ENCODE measurements at regions not wholly inside any gene's neighbourhood (a gene's known extent, or its start where the extent isn't known, plus 50 kb on each side); places are given as distances from the start of the nearest gene placed in this dataset.
A peak's percentile ranks its signal among the peaks of the same experiment; 100 is the strongest.

GRCh38 chr7:109963741-109964140 is 1127.2 kb upstream of the LRRN3 start:
- DNase-seq = no peak

- DNase-seq = no peak
Measured at GRCh38 chr7:109964780-109965179, 1126.1 kb upstream of the LRRN3 start.

GRCh38 chr7:109967406-109967805 is 1123.5 kb upstream of the LRRN3 start:
- DNase-seq = no peak

GRCh38 chr7:109983618-109984017 is 1107.3 kb upstream of the LRRN3 start:
- DNase-seq = no peak

GRCh38 chr7:109984729-109985128 is 1106.2 kb upstream of the LRRN3 start:
- no peak for DNase-seq

- no peak for DNase-seq
Measured at GRCh38 chr7:109986701-109987100, 1104.2 kb upstream of the LRRN3 start.

- no peak for DNase-seq
Measured at GRCh38 chr7:109996411-109996810, 1094.5 kb upstream of the LRRN3 start.

- DNase-seq = no peak
Measured at GRCh38 chr7:109996927-109997326, 1094.0 kb upstream of the LRRN3 start.

- no peak for DNase-seq
Measured at GRCh38 chr7:109997837-109998236, 1093.1 kb upstream of the LRRN3 start.

GRCh38 chr7:110001254-110001938 is 1089.5 kb upstream of the LRRN3 start:
- DNase-seq = no peak

- DNase-seq = no peak
Measured at GRCh38 chr7:110003827-110004226, 1087.1 kb upstream of the LRRN3 start.

GRCh38 chr7:110007320-110008063 is 1083.4 kb upstream of the LRRN3 start:
- DNase-seq = peak; percentile 20

GRCh38 chr7:110010359-110010758 is 1080.6 kb upstream of the LRRN3 start:
- DNase-seq = no peak

GRCh38 chr7:110017405-110017804 is 1073.5 kb upstream of the LRRN3 start:
- DNase-seq = no peak

GRCh38 chr7:110027385-110027784 is 1063.5 kb upstream of the LRRN3 start:
- no peak for DNase-seq

GRCh38 chr7:110043519-110043918 is 1047.4 kb upstream of the LRRN3 start:
- DNase-seq = no peak

GRCh38 chr7:110050785-110051184 is 1040.1 kb upstream of the LRRN3 start:
- DNase-seq = no peak

- DNase-seq = no peak
Measured at GRCh38 chr7:110051372-110051771, 1039.6 kb upstream of the LRRN3 start.

GRCh38 chr7:110056331-110056730 is 1034.6 kb upstream of the LRRN3 start:
- no peak for DNase-seq

GRCh38 chr7:110058401-110058800 is 1032.5 kb upstream of the LRRN3 start:
- no peak for DNase-seq

- DNase-seq = no peak
Measured at GRCh38 chr7:110061387-110061786, 1029.5 kb upstream of the LRRN3 start.

GRCh38 chr7:110065121-110065520 is 1025.8 kb upstream of the LRRN3 start:
- no peak for DNase-seq

- no peak for DNase-seq
Measured at GRCh38 chr7:110066843-110067242, 1024.1 kb upstream of the LRRN3 start.

GRCh38 chr7:110071192-110071591 is 1019.7 kb upstream of the LRRN3 start:
- DNase-seq = no peak

GRCh38 chr7:110075450-110075849 is 1015.5 kb upstream of the LRRN3 start:
- DNase-seq = no peak

All from NCI-H526 treated with DMSO at 0.1 percent for 48 hours (cell line).